Activated naive CD8-positive, alpha-beta T cell treated with anti-CD3 and anti-CD28 coated beads, Interleukin-2, amount 50 U/mL, for 16 hours (primary cell): ENCODE measurements at regions not wholly inside any gene's neighbourhood (a gene's known extent, or its start where the extent isn't known, plus 50 kb on each side); places are given as distances from the start of the nearest gene placed in this dataset.

Experiments
- DNase-seq: peaks from one replicate; pipeline ENCODE4 v3.0.0-alpha.2; 2020; ENCODE audit warnings: low read depth, low spot score

DNA sequence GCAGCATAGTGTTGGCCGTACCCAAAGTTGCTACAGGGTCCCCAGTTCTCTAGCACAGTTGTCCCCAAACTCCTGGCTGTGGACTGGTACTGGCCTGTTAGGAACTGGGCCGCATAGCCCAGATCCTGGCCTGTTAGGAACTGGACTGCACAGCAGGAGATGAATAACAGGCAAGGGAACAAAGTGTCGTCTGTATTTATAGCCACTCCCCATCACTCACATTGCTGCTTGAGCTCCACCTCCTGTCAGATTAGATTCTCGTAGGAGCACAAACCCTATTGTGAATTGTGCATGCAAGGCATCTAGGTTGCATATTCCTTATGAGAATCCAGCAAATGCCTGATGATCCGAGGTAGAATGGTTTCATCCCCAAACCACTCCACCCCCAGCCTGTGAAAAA lies 604.0 kb upstream of the LMCD1 start:
- DNase-seq, result no peak

DNA sequence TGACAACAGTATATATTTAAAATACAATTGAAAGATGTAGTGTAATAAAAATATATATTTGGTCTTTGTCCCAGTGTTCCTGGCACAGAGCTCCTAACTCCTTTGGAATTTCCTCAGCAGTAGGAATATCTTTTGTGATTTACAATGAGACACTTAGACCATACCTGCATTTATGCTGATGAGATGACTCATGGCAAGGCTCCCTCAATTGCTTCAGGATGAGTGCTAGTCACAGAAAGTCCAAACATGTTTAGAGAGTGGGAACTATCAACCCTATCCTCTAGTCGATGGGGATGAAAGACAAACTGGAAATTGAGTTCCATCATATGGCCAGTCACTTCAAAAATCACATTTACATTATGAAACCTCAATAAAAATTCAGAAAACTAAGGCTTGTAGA lies 588.3 kb upstream of the LMCD1 start:
- DNase-seq, result no peak

DNA sequence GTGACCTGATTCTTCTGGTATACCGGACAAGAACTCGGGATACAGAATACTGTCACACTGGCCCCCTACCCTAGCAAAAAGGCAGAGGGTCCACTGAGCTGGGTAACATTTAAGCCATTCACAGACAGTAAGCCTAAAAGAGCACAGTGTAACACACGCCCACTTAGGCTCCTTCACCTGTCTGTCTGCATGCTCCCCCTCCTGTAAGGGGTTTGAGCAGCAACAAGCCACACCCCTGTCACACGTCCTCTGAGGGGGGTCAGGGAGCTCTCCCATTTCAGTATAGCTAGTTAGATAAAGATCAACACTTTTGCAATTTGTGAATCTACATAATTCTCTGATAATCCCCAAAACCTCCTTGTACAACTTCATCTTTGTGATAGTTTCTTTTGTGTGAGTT lies 586.3 kb upstream of the LMCD1 start:
- no peak for DNase-seq

DNA sequence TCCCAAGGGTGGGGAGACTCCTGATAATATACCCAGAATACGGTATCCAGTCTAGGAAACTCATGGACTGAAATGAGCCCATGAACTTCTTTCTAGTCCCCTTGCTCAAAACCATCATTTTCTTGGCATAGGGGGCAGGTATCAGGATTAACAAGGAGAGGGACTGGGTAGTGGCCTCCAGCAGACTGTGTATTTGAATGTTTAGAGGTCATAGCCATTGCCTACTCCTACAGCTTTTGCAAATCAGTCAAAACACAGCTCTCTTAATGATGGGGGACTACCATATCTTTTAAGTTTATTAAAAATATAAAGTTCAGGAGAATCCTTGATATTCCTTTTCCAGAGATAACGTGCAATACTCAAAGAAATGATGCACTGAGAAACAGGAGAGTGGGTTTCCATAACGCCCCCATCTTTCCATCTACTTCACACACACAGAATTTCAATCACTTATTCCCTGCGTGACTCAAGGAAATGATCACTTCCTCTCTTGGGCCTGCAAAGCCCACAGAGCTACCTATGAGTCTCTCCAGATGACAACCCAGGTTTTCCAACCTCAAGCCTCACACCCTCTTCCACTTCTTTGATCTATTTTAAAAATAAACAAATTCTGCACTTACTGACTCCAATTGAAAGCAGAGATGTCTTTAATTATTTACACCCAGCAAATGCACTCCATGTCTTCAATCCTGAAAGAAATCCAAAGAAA lies 584.0 kb upstream of the LMCD1 start:
- no peak for DNase-seq

DNA sequence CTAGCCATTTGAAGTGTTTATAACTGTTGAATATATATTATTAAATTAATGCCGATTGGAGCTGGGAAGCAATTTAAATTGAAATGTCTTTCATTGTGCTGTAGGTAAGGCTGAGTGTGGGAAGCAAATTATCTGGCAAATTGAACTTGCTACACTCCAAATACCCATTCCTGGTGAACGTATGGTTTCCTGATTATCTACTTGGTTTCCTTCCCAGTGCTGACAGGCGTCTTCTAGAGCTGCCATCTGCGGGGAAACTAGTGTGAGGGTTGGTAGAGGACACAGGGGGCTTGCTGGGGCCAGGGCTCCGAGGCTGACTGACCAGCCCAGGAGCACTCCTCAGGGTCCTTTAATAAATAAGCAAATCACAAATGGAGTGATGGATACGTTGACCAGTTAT lies 581.4 kb upstream of the LMCD1 start:
- DNase-seq, result no peak

DNA sequence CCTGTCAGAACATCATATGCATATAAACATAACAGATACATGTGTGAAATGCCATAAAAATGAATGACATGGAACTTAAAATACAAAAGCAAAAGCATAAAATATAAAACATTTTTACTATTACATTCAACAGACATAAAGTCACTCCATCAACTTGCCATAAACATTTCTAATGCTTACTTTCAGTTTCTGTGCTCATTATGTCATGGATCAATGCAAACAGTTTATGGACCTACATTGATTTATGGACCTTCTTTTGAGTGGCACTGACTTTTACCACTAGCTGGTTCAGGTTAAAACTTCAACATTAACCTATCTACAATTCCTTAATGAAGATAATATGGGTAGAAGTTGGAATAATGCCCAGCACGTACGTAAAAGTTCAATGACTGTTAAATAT lies 577.4 kb upstream of the LMCD1 start:
- DNase-seq, result no peak

DNA sequence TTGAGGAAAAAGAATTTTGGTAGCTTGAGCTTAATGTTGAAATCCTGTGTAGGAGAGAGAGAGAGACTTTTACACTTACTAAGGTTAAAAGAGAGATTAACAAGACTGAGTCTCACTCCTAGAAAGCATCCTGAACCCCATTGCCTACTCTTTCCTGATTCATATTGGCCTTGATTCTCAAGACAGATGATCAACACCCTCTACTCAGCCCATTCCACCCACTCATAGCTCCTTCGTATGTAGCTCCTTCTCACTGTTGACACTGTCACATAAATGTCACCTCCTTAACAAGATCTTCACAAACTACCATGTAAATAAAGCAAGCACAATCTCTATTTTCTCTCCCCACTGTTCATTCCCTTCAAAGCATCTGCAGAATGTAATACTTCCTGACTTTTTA lies 574.6 kb upstream of the LMCD1 start:
- DNase-seq, result no peak

DNA sequence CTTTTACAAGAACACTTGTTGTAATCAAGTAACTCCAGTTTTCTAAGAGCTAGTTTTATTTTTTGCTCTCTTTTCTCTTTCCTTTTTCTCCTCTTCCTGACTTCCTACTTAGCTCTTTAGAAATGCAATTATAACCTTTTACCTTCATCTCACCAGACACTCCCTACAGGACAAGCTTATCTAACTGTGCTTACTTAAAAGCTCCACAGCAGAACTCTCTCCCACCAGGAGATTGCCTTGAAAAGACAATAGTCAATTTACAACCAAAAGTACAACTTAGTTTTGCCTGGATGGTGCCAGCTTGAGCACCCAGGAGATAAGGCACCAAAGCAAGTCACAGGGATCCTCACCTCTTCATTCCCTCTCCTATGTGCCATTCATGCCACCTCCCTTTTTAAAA lies 573.8 kb upstream of the LMCD1 start:
- no peak for DNase-seq

DNA sequence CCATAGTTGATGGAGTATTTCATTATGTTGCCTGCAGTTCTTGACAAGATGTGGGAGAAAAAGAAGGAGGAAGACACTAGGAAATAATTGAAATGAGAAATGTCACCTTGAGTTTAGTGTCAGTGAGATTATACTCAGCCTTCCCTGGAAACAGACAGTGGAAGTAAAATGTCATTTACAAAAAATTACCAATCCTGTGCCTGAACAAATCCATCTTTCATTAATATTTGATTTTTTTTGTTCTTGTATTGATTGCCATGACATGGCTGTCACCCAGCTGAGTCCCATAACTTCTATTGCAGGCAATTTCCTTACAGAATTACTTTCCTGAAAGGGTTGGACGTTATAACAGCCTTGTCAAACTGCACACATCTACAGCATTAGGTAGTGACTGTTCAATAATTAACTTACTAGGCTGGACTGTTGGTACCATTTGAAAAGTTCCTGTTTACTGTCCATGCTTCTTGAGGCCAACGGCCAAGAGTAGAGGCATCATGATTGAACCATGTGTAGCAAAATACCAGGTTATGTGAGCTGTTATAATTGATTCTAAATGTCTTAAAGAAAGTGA lies 572.2 kb upstream of the LMCD1 start:
- no peak for DNase-seq

DNA sequence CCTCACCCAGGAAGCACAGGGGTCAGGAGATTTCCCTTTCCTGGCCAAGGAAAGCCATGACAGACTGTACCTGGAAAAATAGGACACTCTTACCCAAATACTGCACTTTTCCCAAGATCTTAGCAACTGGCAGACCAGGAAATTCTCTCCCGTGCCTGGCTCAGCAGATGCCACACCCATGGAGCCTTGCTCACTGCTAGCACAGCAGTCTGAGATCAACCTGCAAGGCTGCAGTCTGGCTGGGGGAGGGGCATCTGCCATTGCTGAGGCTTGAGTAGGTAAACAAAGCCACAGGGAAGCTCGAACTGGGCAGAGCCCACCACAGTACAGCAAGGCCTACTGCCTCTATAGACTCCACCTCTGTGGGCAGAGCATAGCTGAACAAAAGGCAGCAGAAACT lies 567.3 kb upstream of the LMCD1 start:
- DNase-seq, result no peak

DNA sequence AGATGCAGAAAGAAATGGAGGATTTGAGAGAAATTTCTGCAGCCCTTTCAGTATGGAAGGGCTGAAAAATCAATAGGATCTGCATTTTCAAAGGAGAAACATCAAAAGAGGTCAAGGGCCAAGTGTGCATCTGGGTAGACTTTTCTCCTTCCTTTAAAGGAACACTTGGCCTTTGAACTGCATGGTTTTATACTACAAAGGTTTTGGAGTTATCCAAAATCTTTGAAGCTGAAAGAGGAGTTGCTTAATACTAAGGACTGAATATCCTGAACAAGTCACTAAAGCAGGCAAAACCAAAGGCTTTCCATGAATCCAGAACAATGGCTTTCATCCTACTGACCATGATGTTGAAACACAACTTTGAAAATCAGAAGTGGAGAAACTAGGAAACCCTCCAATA lies 553.7 kb upstream of the LMCD1 start:
- no peak for DNase-seq

DNA sequence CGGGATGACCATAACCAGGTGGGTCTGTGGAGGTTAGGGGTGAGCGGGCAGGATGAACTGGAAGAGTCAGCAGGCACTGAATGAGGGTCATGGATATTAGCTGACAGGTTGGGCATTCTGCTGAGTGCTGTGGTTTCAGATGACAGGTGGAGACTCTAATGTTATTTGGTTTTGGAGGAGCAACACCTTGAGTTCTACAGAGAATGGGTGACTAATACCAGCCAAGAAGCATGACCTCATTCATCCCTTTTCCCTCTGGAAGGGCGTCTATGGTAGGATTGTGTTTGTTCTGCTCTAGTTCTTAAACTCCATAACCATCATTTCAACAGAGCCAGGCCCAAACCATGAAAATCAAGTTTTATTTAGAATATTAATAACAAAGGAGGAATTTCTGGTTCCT lies 550.7 kb upstream of the LMCD1 start:
- DNase-seq, result no peak

DNA sequence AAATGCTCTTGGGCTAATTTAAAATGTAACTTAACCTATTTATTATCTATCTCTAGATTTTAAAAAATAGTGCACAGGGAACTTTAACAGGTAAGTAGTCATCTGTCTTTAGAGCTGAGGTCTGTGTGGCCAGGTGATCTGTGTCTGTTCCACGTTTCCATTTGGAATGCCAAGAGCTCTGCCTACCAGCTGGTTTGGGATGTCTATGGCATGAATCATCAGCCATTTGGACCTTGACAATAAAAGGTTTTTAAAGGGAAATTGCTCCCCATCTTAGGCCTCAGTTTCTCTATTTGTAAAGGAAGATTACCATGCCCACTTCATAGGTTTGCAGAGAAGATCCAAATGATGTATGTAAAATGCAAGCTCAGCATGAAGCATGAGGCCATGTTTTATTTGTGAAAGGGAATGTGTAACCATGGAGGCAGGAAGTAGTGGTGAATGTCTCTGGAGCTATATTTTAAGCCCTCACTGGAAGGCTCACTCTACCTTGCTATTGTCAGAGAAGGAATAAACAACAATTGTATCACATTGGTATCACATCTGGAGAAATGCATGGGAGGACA lies 548.1 kb upstream of the LMCD1 start:
- no peak for DNase-seq

DNA sequence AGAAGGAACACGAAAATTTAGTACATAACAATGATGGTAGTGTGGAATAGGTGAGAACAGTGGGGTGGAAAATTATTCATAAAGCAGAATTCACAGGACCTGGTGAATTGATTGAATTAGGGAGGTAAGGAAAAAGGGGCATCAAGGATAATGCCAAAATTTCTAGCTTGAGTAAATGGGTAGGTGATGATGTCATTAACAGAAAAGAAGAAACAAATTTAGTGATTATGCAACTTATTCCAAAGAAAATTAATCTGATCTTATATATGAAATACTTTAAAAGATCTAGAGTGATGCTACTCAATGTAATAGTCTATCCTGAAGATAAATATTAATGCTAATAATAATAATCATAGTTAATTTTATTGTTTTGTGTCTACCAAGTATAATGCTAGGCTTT lies 544.6 kb upstream of the LMCD1 start:
- no peak for DNase-seq

DNA sequence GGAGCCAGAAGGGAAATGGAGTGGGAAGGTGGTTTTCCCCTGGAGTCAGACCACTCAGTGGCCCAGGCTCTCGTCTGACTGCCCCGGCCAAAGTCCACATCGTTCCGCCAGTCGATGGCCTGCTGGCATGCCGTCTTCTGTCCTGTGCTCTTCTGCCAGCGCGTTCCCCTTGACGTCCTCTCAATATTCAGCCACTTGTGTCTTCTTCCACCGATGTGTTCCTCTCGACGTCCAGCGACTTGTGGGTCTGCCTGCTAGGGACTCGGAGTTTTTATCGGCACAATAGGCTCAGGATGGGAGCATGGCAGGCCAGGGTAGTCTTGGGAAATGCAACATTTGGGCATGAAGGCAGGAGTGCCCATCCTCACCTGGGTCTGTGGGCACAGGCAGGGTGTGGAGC lies 542.5 kb upstream of the LMCD1 start:
- DNase-seq, result no peak

DNA sequence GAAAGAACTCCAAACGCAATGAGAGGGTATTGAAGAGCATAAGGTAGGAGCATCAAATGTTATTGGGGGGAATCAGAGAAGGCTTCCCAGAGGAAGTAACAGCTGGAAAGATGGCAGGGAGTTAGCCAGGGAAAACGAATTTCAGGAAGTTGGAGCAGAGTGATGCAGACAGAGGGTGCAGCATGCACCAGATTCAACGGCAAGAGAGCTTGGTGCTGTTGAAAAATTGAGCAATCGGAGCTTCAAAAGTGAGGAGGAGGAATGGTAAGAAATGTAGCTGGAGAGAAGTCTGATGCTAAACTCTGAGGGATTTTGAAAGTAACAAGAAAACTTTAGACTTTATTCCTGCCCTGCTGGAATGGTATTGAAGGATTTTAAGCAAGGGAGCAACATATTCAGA lies 541.0 kb upstream of the LMCD1 start:
- DNase-seq, result no peak

DNA sequence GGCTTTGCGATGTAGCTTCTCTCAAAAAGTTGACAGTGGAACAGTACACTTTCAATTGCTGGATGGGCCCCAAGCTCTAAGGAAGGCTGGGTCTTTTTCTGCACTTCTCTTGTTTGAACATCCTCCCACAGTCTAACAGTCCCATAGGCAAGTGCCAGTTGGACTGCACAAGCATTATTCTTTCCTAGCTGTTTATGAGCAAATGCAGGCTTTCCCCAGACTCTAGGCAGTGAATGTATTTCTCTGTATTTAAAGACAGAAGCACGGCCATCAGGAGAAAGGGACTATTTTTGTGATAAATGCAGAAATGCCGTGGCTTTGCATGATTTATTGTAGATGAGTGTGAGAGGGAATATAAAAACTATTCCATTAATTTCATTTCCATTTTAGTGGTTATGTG lies 539.3 kb upstream of the LMCD1 start:
- no peak for DNase-seq

DNA sequence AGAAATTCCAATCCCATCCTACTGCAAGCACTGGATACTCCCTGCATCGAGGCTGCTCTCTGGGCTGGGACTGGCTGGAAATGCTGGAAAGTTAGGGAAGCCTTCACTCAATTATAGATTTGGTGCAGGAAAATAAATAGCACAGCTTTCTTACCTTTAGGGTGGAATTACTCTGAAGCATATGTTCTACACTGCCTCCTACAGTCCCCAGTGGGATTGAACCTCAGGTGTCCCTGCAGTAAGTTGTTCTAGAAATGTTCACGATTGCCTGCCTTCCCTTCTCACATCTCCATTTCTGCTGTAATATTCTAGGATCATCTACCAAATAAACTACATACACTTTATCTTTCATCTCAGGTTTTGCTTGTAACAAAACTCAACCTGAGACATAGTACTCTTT lies 536.7 kb upstream of the LMCD1 start:
- DNase-seq, result no peak

DNA sequence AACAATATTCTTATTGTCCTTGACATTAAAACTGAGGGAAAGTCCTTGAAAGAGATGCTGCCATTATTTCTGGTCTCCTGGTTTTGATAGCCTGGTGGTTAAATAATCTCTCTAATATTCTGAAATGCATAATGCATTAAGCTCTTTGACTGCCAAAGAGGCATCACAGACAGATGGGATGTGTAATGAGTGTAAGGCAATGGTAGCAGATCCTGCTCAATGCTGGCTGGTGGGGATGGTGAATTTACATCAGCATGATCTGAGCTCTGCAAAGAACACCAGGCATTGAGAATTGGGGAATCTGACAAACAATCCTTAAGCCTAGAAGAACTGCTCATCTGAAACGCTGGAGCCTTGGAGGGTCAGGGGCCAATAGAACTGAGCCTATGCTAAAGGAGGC lies 528.6 kb upstream of the LMCD1 start:
- DNase-seq, result no peak

DNA sequence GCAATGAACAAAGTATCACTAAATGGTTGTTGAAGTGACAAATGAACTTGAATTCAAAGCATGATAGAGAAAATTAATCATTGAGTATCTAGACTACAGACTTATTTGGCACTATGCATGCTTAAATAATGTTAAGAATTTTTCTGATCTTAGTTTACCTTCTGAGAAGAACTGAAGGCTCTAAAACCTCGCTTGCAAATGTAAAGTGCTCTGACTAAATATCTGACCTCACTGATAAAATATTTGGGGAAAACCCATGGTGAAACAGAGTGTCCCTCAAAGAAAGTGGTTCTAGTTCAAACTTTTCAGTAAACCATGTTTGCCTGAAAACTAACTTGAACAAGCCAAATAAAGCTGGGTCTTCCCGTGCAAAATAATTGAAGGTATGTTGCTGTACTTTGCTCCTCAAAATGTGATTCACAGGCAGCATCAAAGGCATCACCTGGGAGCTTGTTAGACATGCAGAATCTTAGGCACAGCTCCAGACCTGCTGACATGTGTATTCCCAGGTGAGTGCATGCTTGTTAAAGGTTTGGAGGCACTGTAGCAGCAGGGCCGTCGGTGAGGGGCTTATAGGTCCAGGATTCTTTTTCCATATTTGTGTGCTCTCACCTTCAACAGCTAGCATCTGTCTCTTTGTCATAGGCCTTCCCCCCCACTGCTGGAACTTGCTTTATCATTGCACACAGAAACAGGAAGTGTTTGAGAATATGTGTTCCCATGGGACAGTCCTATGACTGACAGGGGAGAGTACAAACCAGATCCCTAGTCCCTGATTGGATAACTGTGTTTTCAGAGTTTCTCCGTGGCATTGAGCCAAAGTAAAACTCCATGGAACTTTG lies 524.2 kb upstream of the LMCD1 start:
- DNase-seq, result no peak

DNA sequence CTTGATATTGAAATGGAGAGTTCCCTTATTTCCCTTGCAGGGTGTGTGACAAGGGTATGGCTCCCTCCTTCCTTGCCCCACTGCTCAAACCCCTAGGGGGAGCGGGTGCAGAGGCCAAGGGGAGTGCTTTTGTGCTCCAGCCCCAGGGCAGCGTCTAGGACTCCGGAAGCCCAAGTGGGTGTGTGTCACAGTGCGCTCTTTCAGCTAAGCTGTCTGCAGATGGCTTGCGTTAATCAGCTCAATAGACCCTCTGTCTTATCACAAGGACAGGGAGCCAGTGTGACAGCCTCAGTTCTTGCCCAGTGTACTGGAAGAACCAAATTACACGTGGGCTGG lies 523.6 kb upstream of the LMCD1 start:
- DNase-seq, result no peak

DNA sequence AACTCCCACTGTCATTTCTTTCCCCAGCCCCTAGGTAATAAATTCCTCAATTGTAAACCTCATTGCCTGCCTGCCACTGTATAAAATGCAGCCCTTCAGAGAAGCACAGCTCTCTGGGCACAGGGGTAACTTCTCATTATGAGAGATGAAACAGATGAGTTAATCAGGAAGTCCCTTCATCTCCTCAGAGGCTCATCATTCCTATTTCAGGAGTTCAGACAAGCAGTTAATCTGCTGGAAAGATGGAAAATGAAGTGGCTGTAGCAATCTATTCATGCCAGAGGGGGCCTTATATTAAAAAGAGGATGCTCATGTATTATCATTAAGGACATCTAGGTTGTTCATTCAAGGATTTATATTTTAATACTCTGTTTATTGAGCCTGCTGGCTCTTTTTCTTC lies 519.5 kb upstream of the LMCD1 start:
- no peak for DNase-seq

DNA sequence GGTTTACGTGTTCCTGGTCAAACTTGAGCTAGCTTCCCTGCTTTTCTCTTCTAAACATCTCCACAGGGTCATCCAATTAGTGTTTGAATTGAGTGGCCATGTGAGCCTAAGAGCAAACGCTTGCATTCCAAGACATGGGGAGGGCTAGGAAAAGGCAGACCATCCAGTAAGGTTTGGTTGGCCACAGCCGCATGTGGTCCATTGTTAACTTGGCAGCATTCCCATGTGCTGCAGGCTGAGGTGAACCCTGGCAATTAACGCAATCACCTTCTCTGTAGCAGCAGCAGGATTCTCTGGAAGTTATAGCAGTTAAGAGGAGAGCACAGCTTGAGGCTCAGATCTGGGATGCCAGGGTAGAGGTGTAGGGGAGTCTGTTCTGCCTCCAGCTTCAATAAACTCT lies 502.2 kb upstream of the LMCD1 start:
- DNase-seq, result no peak
